ENCODE measurements at regions not wholly inside any gene's neighbourhood (a gene's known extent, or its start where the extent isn't known, plus 50 kb on each side); places are given as distances from the start of the nearest gene placed in this dataset.

DNA sequence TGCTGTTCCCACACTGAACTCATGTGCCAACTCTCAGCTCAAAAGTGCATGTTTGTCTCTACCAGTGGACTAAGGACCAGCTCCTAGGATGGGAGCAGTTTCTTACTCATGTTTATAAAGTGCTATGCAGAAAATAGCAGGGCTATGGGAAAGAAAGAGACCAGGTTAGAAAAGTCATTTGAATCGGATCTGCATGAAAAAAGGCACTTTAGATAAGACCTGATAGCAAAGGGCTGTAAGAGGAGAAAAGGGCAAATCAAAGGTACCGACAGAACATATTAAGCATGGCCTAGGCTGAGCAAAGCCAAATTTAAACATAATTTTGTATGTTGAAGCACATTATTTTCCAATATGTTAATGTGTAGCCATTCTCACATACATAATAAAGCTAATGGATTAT lies 362.3 kb upstream of the ZFP42 start:
- Histone ChIP-seq H3K4me3 (replicated peaks; ENCODE audit: low read depth, low read length) (no peak overlapping the region), H3K27me3 (replicated peaks; ENCODE audit: control insufficient read depth, insufficient read depth, low read length) (no peaks in the 10 kb centered on the region), H3K36me3 (ENCODE audit: control insufficient read depth, insufficient read depth, low read length) (no peaks in the 10 kb centered on the region)
- no peak for TF ChIP-seq CTCF (IDR thresholded peaks at IDR 0.05; ENCODE audit: insufficient read depth, low read length, poor library complexity, severe bottlenecking)
- no peak for DNase-seq (ENCODE audit: extremely low read depth, insufficient read length)

DNA sequence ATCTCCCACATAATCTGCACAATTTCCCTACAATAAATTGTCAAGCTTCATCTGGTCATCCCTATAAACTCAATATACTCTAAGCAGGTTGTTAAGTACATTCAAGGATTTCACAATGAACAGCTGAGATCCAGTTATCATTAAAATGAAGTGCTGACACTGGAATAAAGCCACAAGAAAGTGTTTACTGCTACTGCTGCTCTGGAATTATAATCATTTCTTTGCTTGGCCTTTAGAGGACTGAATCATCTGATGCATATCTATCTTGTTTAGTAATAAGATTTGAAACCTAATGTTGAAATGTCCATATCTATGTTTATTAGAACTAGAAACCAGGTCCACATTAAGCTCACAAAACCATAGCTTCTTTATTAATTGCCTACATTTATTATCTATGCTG lies 338.6 kb upstream of the ZFP42 start:
- H3K36me3 ChIP-seq (ENCODE audit: control insufficient read depth, insufficient read depth, low read length), result no peaks in the 10 kb centered on the region
- TF ChIP-seq CTCF (IDR thresholded peaks at IDR 0.05; ENCODE audit: insufficient read depth, low read length, poor library complexity, severe bottlenecking), result no peak
- H3K4me3 ChIP-seq (replicated peaks; ENCODE audit: low read depth, low read length), result no peak overlapping the region
- no peak for DNase-seq (ENCODE audit: extremely low read depth, insufficient read length)
- H3K27me3 ChIP-seq (replicated peaks; ENCODE audit: control insufficient read depth, insufficient read depth, low read length), result no peaks in the 10 kb centered on the region

DNA sequence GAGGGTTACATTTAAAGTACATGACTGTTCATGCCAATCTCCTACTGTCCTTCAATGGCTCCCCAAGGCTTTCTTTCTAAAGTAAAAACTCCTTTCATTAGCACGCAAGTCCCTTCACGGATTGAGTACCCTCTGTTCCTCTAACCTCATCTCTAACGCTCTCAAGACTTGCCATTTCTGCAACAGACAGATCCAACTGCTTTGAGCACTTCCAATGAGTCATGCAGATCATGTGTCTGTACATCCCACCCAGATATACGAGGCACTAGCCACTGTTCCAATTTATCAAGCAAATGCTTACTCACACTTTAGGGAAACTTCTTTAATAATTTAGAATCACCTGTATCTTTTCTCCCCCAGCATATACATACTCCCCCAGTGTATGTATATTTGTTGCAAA lies 332.5 kb upstream of the ZFP42 start:
- no peak for DNase-seq (ENCODE audit: extremely low read depth, insufficient read length)
- no peak for TF ChIP-seq CTCF (IDR thresholded peaks at IDR 0.05; ENCODE audit: insufficient read depth, low read length, poor library complexity, severe bottlenecking)
- no peaks in the 10 kb centered on the region for H3K36me3 ChIP-seq (ENCODE audit: control insufficient read depth, insufficient read depth, low read length)

GRCh38 chr4:187664011-187664410 lies 331.6 kb upstream of the ZFP42 start:
- no peak for TF ChIP-seq CTCF (IDR thresholded peaks at IDR 0.05; ENCODE audit: insufficient read depth, low read length, poor library complexity, severe bottlenecking)
- no peak for DNase-seq (ENCODE audit: extremely low read depth, insufficient read length)
- H3K4me3 ChIP-seq (replicated peaks; ENCODE audit: low read depth, low read length), result no peak overlapping the region
- H3K36me3 ChIP-seq (ENCODE audit: control insufficient read depth, insufficient read depth, low read length), result no peaks in the 10 kb centered on the region
- no peaks in the 10 kb centered on the region for H3K27me3 ChIP-seq (replicated peaks; ENCODE audit: control insufficient read depth, insufficient read depth, low read length)

More for the DNA sequence above, 332.5 kb upstream of the ZFP42 start:
- H3K27me3 ChIP-seq (replicated peaks; ENCODE audit: control insufficient read depth, insufficient read depth, low read length), result no peaks in the 10 kb centered on the region
- no peak overlapping the region for H3K4me3 ChIP-seq (replicated peaks; ENCODE audit: low read depth, low read length)

GRCh38 chr4:187665086-187665485 lies 330.5 kb upstream of the ZFP42 start:
- Histone ChIP-seq H3K27me3 (replicated peaks; ENCODE audit: control insufficient read depth, insufficient read depth, low read length) (no peaks in the 10 kb centered on the region), H3K4me3 (replicated peaks; ENCODE audit: low read depth, low read length) (no peak overlapping the region), H3K36me3 (ENCODE audit: control insufficient read depth, insufficient read depth, low read length) (no peaks in the 10 kb centered on the region)
- DNase-seq (ENCODE audit: extremely low read depth, insufficient read length), result no peak
- TF ChIP-seq CTCF (IDR thresholded peaks at IDR 0.05; ENCODE audit: insufficient read depth, low read length, poor library complexity, severe bottlenecking), result no peak

DNA sequence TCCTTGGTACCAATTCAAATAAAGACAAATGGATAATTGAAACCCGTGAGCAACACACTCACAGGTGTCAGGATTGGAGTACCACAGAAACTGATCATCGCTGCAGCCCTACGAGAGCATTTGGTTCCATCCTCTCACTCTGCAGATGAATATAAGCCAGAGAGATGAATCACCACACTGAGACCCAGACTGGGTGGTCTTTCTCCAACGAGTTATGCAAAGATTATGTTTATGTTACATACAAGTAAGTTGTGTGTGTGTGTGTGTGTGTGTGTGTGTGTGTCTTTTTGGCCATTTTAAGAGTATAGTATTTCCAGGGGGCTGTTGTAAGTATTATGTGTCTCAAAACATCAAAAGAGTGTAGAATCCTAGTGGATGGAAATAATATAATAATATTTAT lies 329.5 kb upstream of the ZFP42 start:
- Histone ChIP-seq H3K36me3 (ENCODE audit: control insufficient read depth, insufficient read depth, low read length) (no peaks in the 10 kb centered on the region), H3K27me3 (replicated peaks; ENCODE audit: control insufficient read depth, insufficient read depth, low read length) (no peaks in the 10 kb centered on the region), H3K4me3 (replicated peaks; ENCODE audit: low read depth, low read length) (no peak overlapping the region)
- no peak for TF ChIP-seq CTCF (IDR thresholded peaks at IDR 0.05; ENCODE audit: insufficient read depth, low read length, poor library complexity, severe bottlenecking)
- DNase-seq (ENCODE audit: extremely low read depth, insufficient read length), result no peak

Measured in GM06990 (cell line).